ENCODE measurements at regions not wholly inside any gene's neighbourhood (a gene's known extent, or its start where the extent isn't known, plus 50 kb on each side); places are given as distances from the start of the nearest gene placed in this dataset.
"Not testable (repeated sequence)": the region's sequence is repeated elsewhere in the genome, so short reads cannot be mapped to it uniquely, and the experiment has no call there.

- DNase-seq: no peak
- no peak overlapping the region for H3K4me3 ChIP-seq (ENCODE audit: insufficient read depth, low read depth, low read length)
- H3K27me3 ChIP-seq (ENCODE audit: control insufficient read depth, insufficient read depth, low read length): no peaks in the 10 kb centered on the region
- H3K36me3 ChIP-seq (replicated peaks; ENCODE audit: control insufficient read depth, insufficient read depth, low read length): no peaks in the 10 kb centered on the region
Observed at GRCh38 chr10:121317374-121317773, 280.9 kb downstream of the FGFR2 start.

- DNase-seq: no peak
- Histone ChIP-seq H3K36me3 (replicated peaks; ENCODE audit: control insufficient read depth, insufficient read depth, low read length) (no peaks in the 10 kb centered on the region), H3K27me3 (ENCODE audit: control insufficient read depth, insufficient read depth, low read length) (no peaks in the 10 kb centered on the region), H3K4me3 (ENCODE audit: insufficient read depth, low read depth, low read length) (no peak overlapping the region)
Observed at GRCh38 chr10:121322046-121322445, 276.2 kb downstream of the FGFR2 start.

- H3K36me3 ChIP-seq (replicated peaks; ENCODE audit: control insufficient read depth, insufficient read depth, low read length): no peaks in the 10 kb centered on the region
- H3K4me3 ChIP-seq (ENCODE audit: insufficient read depth, low read depth, low read length): no peak overlapping the region
- H3K27me3 ChIP-seq (ENCODE audit: control insufficient read depth, insufficient read depth, low read length): no peaks in the 10 kb centered on the region
- DNase-seq: no peak
Observed at GRCh38 chr10:121322776-121323175, 275.5 kb downstream of the FGFR2 start.

DNA sequence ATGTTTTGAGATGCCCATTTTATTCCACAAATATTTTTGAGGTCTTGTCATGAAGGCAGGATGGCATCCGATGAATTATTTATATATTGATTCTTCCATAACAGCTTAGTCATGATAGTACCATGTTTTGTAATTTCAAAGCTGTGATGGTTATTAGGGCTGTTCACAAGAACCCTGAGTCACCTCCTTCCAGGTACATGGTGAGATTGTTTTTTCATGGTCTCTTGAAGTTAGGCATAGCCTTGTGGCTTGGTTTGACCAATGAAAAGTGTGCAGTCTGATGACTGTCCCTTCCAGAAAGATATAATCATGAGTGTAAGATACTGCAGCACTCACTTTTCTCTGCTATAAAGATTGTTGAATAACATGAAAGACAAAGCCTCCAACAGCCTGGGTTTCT, 274.8 kb downstream of the FGFR2 start:
- H3K4me3 ChIP-seq (ENCODE audit: insufficient read depth, low read depth, low read length): no peak overlapping the region
- no peaks in the 10 kb centered on the region for H3K36me3 ChIP-seq (replicated peaks; ENCODE audit: control insufficient read depth, insufficient read depth, low read length)
- DNase-seq: no peak
- no peaks in the 10 kb centered on the region for H3K27me3 ChIP-seq (ENCODE audit: control insufficient read depth, insufficient read depth, low read length)

GRCh38 chr10:121324678-121325213, 273.5 kb downstream of the FGFR2 start:
- H3K27me3 ChIP-seq (ENCODE audit: control insufficient read depth, insufficient read depth, low read length): no peaks in the 10 kb centered on the region
- DNase-seq: no peak
- H3K36me3 ChIP-seq (replicated peaks; ENCODE audit: control insufficient read depth, insufficient read depth, low read length): no peaks in the 10 kb centered on the region
- no peak overlapping the region for H3K4me3 ChIP-seq (ENCODE audit: insufficient read depth, low read depth, low read length)

DNA sequence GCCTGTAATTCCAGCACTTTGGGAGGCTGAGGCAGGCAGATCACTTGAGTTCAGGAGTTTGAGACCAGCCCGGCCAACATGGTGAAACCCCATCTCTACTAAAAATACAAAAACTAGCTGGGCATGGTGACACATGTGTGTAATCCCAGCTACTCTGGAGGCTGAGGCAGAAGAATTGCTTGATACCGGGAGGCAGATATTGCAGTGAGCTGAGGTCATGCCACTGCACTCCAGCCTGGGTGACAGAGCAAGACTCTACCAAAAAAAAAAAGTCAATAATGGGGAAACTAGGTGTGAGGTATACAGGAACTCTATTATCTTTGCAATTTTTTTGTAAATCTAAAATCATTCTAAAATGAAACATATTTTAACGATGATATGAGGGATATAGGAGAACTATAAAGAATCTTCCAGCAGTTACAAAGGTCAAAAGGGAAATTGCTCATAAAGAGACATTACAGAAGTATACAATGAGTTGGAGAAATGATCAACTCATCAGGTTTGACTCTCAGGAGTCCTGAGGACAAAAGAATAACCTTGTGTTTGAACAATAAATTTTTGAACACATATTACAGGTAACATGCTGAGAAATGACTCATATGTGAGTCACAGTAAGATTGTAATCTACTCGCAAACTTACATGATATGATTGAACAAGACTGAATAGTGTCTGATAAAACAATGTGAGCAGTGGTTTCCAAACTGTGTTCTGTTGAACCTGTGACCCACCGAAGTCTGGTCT, 272.6 kb downstream of the FGFR2 start:
- Histone ChIP-seq H3K4me3 (ENCODE audit: insufficient read depth, low read depth, low read length) (no peak overlapping the region), H3K27me3 (ENCODE audit: control insufficient read depth, insufficient read depth, low read length) (no peaks in the 10 kb centered on the region), H3K36me3 (replicated peaks; ENCODE audit: control insufficient read depth, insufficient read depth, low read length) (no peaks in the 10 kb centered on the region)
- no peak for DNase-seq

- no peaks in the 10 kb centered on the region for H3K27me3 ChIP-seq (ENCODE audit: control insufficient read depth, insufficient read depth, low read length)
- no peak overlapping the region for H3K4me3 ChIP-seq (ENCODE audit: insufficient read depth, low read depth, low read length)
- no peaks in the 10 kb centered on the region for H3K36me3 ChIP-seq (replicated peaks; ENCODE audit: control insufficient read depth, insufficient read depth, low read length)
- DNase-seq: no peak
Observed at GRCh38 chr10:121326905-121327304, 271.3 kb downstream of the FGFR2 start.

- Histone ChIP-seq H3K36me3 (replicated peaks; ENCODE audit: control insufficient read depth, insufficient read depth, low read length) (no peaks in the 10 kb centered on the region), H3K4me3 (ENCODE audit: insufficient read depth, low read depth, low read length) (no peak overlapping the region), H3K27me3 (ENCODE audit: control insufficient read depth, insufficient read depth, low read length) (no peaks in the 10 kb centered on the region)
- no peak for DNase-seq
Observed at GRCh38 chr10:121327727-121328126, 270.5 kb downstream of the FGFR2 start.

GRCh38 chr10:121329631-121330030, 268.6 kb downstream of the FGFR2 start:
- H3K36me3 ChIP-seq (replicated peaks; ENCODE audit: control insufficient read depth, insufficient read depth, low read length); H3K27me3 ChIP-seq (ENCODE audit: control insufficient read depth, insufficient read depth, low read length); DNase-seq; H3K4me3 ChIP-seq (ENCODE audit: insufficient read depth, low read depth, low read length): not testable (repeated sequence)

DNA sequence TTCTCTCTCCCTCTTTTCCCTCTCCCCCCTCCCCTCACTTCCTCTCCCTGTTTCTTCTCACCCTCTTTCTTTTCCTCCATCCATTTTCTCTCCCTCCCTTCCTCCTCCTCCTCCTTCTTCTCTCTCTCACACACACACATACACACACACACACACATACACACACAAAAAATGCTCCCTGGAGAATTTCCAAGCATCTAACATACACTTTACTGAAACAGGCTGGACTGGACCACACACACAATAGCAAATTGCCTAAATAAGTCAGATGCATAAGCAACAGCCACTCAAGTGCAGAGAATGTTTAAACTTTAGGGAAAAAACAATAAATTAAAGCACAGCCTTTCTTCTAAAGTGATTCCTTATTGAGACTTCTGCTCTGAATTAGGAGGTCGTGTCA, 267.7 kb downstream of the FGFR2 start:
- DNase-seq: no peak
- H3K27me3 ChIP-seq (ENCODE audit: control insufficient read depth, insufficient read depth, low read length): no peaks in the 10 kb centered on the region
- H3K4me3 ChIP-seq (ENCODE audit: insufficient read depth, low read depth, low read length): no peak overlapping the region
- H3K36me3 ChIP-seq (replicated peaks; ENCODE audit: control insufficient read depth, insufficient read depth, low read length): no peaks in the 10 kb centered on the region

DNA sequence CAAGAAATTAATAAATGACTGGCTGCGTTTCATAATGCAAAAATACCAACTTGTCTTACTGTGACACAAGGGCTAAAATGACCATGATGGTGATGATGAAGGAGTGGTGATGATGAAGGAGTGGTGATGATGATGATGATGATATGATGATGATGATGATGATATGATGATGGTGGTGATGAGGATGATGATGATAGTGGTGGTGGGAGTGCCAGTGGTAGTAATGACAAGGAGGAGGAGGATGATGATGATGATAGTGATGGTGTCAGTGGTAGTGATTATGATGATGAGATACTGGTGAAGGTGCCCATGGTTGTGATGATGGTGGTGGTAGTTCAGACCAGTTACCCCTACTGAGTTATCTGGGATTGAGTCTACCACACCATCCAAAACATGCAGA, 265.9 kb downstream of the FGFR2 start:
- no peaks in the 10 kb centered on the region for H3K36me3 ChIP-seq (replicated peaks; ENCODE audit: control insufficient read depth, insufficient read depth, low read length)
- no peaks in the 10 kb centered on the region for H3K27me3 ChIP-seq (ENCODE audit: control insufficient read depth, insufficient read depth, low read length)
- no peak overlapping the region for H3K4me3 ChIP-seq (ENCODE audit: insufficient read depth, low read depth, low read length)
- no peak for DNase-seq

- no peaks in the 10 kb centered on the region for H3K27me3 ChIP-seq (ENCODE audit: control insufficient read depth, insufficient read depth, low read length)
- no peak for DNase-seq
Observed at GRCh38 chr10:121332829-121333765, 265.1 kb downstream of the FGFR2 start.

GRCh38 chr10:121335386-121335925, 262.8 kb downstream of the FGFR2 start:
- H3K4me3 ChIP-seq (ENCODE audit: insufficient read depth, low read depth, low read length): no peak overlapping the region
- no peak for DNase-seq
- no peaks in the 10 kb centered on the region for H3K27me3 ChIP-seq (ENCODE audit: control insufficient read depth, insufficient read depth, low read length)
- no peaks in the 10 kb centered on the region for H3K36me3 ChIP-seq (replicated peaks; ENCODE audit: control insufficient read depth, insufficient read depth, low read length)

More at GRCh38 chr10:121332829-121333765, 265.1 kb downstream of the FGFR2 start:
- Histone ChIP-seq H3K4me3 (ENCODE audit: insufficient read depth, low read depth, low read length) (no peak overlapping the region), H3K36me3 (replicated peaks; ENCODE audit: control insufficient read depth, insufficient read depth, low read length) (no peaks in the 10 kb centered on the region)

- no peak overlapping the region for H3K4me3 ChIP-seq (ENCODE audit: insufficient read depth, low read depth, low read length)
Observed at GRCh38 chr10:121337427-121337826, 260.8 kb downstream of the FGFR2 start.

More at GRCh38 chr10:121337427-121337826, 260.8 kb downstream of the FGFR2 start:
- no peak for DNase-seq
- H3K27me3 ChIP-seq (ENCODE audit: control insufficient read depth, insufficient read depth, low read length): no peaks in the 10 kb centered on the region
- H3K36me3 ChIP-seq (replicated peaks; ENCODE audit: control insufficient read depth, insufficient read depth, low read length): no peaks in the 10 kb centered on the region
